ENCODE measurements at regions not wholly inside any gene's neighbourhood (a gene's known extent, or its start where the extent isn't known, plus 50 kb on each side); places are given as distances from the start of the nearest gene placed in this dataset.

GRCh38 chr1:58890113-58890512, 106.3 kb upstream of the JUN start:
- H3K4me1 ChIP-seq = peaks cover 34% of the 10 kb centered on the region
- no peaks in the 10 kb centered on the region for H3K36me3 ChIP-seq
- no peak overlapping the region for H3K27ac ChIP-seq
- TF ChIP-seq POLR2AphosphoS5 (IDR thresholded peaks at IDR 0.05; ENCODE audit: insufficient read depth in 1 of 2, low read depth in 1 of 2) (no peak), CTCF (IDR thresholded peaks at IDR 0.05) (no peak), POLR2A (IDR thresholded peaks at IDR 0.05) (no peak)
- no peak for DNase-seq (ENCODE audit: extremely low spot score in 2 of 2)
- H3K27me3 ChIP-seq = no peaks in the 10 kb centered on the region
- H3K9me3 ChIP-seq = no peaks in the 10 kb centered on the region
- intact Hi-C loops (cut with DNase I) = loop anchor here (10.0 kb wide), 1 partner anchor 405 kb away; the partner anchor contains the start of gene FGGY
- H3K4me3 ChIP-seq = no peak overlapping the region

- TF ChIP-seq CTCF (IDR thresholded peaks at IDR 0.05) = no peak
- no peak for TF ChIP-seq POLR2A (IDR thresholded peaks at IDR 0.05)
- no peak for TF ChIP-seq POLR2AphosphoS5 (IDR thresholded peaks at IDR 0.05; ENCODE audit: insufficient read depth in 1 of 2, low read depth in 1 of 2)
- DNase-seq (ENCODE audit: extremely low spot score in 2 of 2) = no peak
- Histone ChIP-seq H3K4me1 (peaks cover 34% of the 10 kb centered on the region), H3K27ac (no peak overlapping the region), H3K27me3 (no peaks in the 10 kb centered on the region), H3K36me3 (no peaks in the 10 kb centered on the region), H3K9me3 (no peaks in the 10 kb centered on the region), H3K4me3 (no peak overlapping the region)
- intact Hi-C loops (cut with DNase I) = loop anchor here (10.0 kb wide), 1 partner anchor 404 kb away; the partner anchor contains the start of gene FGGY
These were observed 106.8 kb upstream of the JUN start for GRCh38 chr1:58890609-58891008.

GRCh38 chr1:58891347-58891746, 107.5 kb upstream of the JUN start:
- Histone ChIP-seq H3K9me3 (no peaks in the 10 kb centered on the region), H3K36me3 (no peaks in the 10 kb centered on the region), H3K27me3 (no peaks in the 10 kb centered on the region), H3K27ac (no peak overlapping the region), H3K4me1 (peaks cover 34% of the 10 kb centered on the region), H3K4me3 (no peak overlapping the region)
- TF ChIP-seq POLR2A (IDR thresholded peaks at IDR 0.05) = no peak
- TF ChIP-seq CTCF (IDR thresholded peaks at IDR 0.05) = no peak
- no peak for TF ChIP-seq POLR2AphosphoS5 (IDR thresholded peaks at IDR 0.05; ENCODE audit: insufficient read depth in 1 of 2, low read depth in 1 of 2)
- intact Hi-C loops (cut with DNase I) = loop anchor here (10.0 kb wide), 1 partner anchor 403 kb away; the partner anchor contains the start of gene FGGY
- DNase-seq (ENCODE audit: extremely low spot score in 2 of 2) = no peak

GRCh38 chr1:58893257-58893869, 109.5 kb upstream of the JUN start:
- peaks cover 37% of the 10 kb centered on the region for H3K4me1 ChIP-seq
- no peaks in the 10 kb centered on the region for H3K36me3 ChIP-seq
- peak in 1 of 2 donors; percentile 60 for TF ChIP-seq POLR2AphosphoS5 (IDR thresholded peaks at IDR 0.05; ENCODE audit: insufficient read depth in 1 of 2, low read depth in 1 of 2)
- no peak for TF ChIP-seq CTCF (IDR thresholded peaks at IDR 0.05)
- TF ChIP-seq POLR2A (IDR thresholded peaks at IDR 0.05) = no peak
- no peak for DNase-seq (ENCODE audit: extremely low spot score in 2 of 2)
- intact Hi-C loops (cut with DNase I) = loop anchor here (10.0 kb wide), 1 partner anchor 401 kb away; the partner anchor contains the start of gene FGGY
- H3K4me3 ChIP-seq = no peak overlapping the region
- no peak overlapping the region for H3K27ac ChIP-seq
- H3K27me3 ChIP-seq = no peaks in the 10 kb centered on the region
- H3K9me3 ChIP-seq = no peaks in the 10 kb centered on the region

DNA sequence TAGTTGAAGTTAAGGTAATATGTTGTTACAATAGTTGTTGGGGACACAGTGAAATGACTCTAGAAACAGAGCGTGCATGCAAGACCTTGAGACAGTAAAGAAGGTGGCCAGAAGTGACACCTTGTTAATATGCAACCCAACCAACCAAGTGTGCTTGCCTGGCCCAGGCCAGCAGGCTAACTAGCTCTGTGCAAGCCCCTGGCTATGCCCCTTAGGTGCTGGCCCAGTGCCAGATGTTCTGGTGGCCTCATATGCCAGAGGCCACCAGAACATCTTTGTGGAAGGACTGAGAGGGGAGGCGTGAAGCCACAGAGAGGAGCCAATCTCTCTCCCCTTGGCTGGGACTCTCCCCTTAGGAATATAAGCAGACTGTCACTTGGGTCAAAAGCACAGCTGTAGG, 111.2 kb upstream of the JUN start:
- no peak for TF ChIP-seq POLR2AphosphoS5 (IDR thresholded peaks at IDR 0.05; ENCODE audit: insufficient read depth in 1 of 2, low read depth in 1 of 2)
- no peak for TF ChIP-seq POLR2A (IDR thresholded peaks at IDR 0.05)
- no peak for TF ChIP-seq CTCF (IDR thresholded peaks at IDR 0.05)
- Histone ChIP-seq H3K4me1 (peaks cover 51% of the 10 kb centered on the region), H3K27ac (peak overlapping the region; percentile 76), H3K4me3 (no peak overlapping the region), H3K27me3 (no peaks in the 10 kb centered on the region), H3K36me3 (no peaks in the 10 kb centered on the region), H3K9me3 (no peaks in the 10 kb centered on the region)
- DNase-seq (ENCODE audit: extremely low spot score in 2 of 2) = no peak
- intact Hi-C loops (cut with DNase I) = loop anchor here (10.0 kb wide), 1 partner anchor 400 kb away; the partner anchor contains the start of gene FGGY
